SK-N-SH (cell line): ENCODE measurements at regions not wholly inside any gene's neighbourhood (a gene's known extent, or its start where the extent isn't known, plus 50 kb on each side); places are given as distances from the start of the nearest gene placed in this dataset.

Experiments
- CTCF ChIP-seq: fragments of 200-600 bp; sonication (generic); IDR thresholded peaks from 2 replicates; pipeline ENCODE4 v1.6.1; 2017; ENCODE audit warnings: antibody characterized with exemption, mild to moderate bottlenecking, moderate library complexity
- EP300 ChIP-seq, 2 experiments: IDR thresholded peaks; 2 replicates each; pipeline versions ENCODE4 v1.4.0 to v1.6.1; 2012; ENCODE audit warnings: borderline replicate concordance in 1 of 2, low read depth in 1 of 2, low read length in 1 of 2
- RAD21 ChIP-seq: IDR thresholded peaks from 2 replicates; pipeline ENCODE4 v1.6.1; 2012; ENCODE audit warnings: mild to moderate bottlenecking, low read length
- SMC3 ChIP-seq: IDR thresholded peaks from 2 replicates; pipeline ENCODE4 v1.6.1; 2012; ENCODE audit warnings: low read depth, low read length, improper control_type of control experiment
- TF ChIP-seq, protein P1 (sequence below): IDR thresholded peaks from 2 replicates; pipeline ENCODE4 v1.4.0; 2012; ENCODE audit warnings: low read depth

DNA sequence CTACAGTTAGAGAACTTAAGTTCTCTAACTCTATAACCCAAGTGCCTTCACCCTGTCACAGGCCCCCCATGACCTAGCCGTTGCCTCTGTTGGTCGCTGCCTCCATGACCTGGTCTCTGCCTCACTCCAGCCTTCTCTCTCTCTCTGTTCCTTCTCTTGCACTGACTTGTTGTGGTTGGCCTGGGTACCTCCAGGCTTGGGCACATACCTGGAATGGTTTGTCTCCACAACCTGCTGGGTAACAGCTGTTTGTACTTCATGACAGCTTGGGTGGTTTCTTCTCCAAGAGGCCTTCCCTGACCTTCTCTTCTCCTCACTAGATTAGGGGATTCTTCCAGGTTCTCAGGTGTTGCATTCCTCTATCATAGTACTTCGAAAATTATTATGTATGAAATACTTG lies 371.6 kb upstream of the USP24 start:
- TF ChIP-seq CTCF (no peak), SMC3 (no peak), EP300 (IDR thresholded peaks at IDR 0.05; ENCODE audit: borderline replicate concordance in 1 of 2, low read depth in 1 of 2, low read length in 1 of 2) (no peak), RAD21 (no peak)
- TF ChIP-seq, protein P1, sequence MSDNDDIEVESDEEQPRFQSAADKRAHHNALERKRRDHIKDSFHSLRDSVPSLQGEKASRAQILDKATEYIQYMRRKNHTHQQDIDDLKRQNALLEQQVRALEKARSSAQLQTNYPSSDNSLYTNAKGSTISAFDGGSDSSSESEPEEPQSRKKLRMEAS = no peak
